GM19328 (cell line): ENCODE measurements at regions not wholly inside any gene's neighbourhood (a gene's known extent, or its start where the extent isn't known, plus 50 kb on each side); places are given as distances from the start of the nearest gene placed in this dataset.
A peak's percentile ranks its signal among the peaks of the same experiment; 100 is the strongest.
"Not testable (repeated sequence)": the region's sequence is repeated elsewhere in the genome, so short reads cannot be mapped to it uniquely, and the experiment has no call there.

ENCODE experiments used
- ATAC-seq: cut with Tn5 transposase; IDR thresholded peaks from one replicate; pipeline ENCODE4 v1.9.1; 2021; ENCODE audit warnings: mild to moderate bottlenecking, moderate library complexity; ENCODE audit not compliant: unreplicated experiment

DNA sequence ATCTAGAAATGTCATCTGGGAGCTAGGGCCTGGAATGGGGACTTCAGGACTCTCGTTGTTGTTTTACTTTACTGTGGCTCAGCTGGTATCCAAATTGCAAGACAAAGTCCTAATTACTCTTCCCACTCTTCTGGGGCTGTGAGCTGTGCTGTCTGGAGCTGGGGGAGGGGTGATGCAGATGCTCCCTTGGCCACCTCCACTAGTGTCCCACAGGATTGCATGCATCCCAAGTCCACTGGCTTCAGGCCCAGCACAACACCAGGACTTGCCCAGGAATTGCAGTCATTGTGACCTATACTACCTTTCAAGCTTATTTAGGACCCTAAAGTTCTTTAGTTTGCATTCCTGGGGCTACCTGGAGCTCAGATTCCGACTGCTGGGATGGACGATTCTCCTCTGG lies 366.1 kb upstream of the FAM47C start:
- ATAC-seq: no peak

DNA sequence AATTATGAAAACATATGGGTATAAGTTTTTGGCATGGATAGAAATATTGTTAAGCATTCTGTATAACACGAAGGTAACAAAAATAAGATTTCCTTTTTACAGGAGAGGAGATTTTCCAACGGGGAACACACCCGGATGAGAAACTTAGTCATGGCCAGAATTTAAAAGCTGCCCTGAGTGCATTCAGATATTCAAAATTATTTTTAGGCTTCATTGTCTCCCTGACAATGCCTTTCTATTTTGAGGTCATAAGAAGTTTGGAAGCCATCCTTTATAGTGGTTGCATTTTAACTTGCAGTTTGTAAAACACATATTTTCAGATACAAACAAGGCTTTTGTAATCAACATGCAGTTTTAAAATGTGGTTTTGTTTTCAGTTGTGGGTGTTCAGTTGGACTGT lies 357.5 kb upstream of the FAM47C start:
- ATAC-seq: no peak

DNA sequence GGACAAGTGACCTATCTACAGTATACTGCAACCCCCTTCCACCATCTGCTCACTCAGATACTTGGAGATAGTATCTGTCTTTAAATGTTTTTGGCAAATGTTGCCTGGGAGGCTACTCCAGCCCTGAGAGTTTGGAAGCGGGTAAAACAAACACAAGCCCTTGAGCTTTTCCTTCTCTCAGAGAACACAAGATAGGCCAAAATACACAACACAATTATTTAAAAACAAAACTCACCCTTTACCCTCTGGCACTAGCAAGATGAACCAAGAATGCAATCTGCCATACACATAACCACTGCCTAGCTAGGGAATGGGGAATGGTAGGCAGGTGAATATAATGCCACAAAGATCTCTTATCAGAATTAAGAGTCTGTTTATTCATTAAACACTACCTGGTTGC lies 324.7 kb upstream of the FAM47C start:
- no peak for ATAC-seq

DNA sequence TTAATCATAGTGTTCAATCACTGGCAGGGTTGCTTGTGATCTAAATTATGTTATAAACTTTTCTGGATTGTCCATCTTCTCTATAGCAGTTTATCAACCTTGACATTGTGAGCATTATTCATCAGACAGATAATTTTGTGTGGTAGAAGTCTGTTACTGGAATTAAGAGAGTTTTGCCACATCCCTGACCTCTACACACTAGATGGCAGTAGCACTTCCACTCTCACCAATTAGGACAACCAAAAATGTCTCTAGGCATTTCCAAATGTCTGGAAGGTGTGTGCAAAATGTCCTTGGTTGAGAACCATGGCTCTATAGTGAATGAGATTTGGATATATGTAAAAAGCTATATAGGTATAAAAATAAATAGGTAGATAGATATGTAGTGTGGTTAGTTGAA lies 324.1 kb upstream of the FAM47C start:
- ATAC-seq: no peak

DNA sequence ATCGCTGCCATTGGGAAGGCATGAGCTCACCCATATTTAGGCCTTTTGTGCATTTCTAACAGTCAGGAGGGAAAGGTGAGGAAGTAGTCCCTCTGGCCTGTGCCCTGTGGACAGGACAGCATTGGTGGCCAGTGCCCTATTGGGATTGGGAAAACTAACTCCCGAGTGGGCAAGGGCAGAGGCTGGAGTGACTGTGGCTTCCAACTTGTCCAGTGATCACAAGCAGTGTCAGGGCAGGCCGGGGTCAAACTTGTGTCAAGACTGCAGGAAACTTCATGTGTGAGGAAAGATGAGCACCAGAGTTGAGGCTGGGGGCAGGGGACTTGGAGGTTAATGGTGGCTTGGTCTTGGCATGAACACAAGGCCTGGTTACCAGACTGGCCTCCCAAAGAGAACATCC lies 286.2 kb upstream of the FAM47C start:
- ATAC-seq: no peak

DNA sequence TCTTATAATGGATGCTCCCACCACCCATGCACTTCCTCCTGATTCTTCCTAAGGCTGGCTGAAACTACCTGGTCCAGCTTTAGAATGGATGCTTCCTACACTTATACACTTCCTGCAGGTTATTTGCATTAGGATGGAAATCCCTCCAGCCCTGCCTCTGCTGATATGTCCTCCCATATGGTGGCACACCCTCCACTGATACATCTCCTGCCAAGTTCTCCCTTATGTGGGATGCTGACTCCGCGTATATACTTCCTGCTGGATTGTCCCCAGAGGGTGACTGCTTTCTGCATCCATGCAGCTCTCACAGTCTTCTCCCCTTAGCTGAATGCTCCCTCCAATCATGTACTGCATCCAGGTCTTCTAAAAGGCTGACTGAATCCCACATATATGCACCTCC lies 254.6 kb upstream of the FAM47C start:
- no peak for ATAC-seq

DNA sequence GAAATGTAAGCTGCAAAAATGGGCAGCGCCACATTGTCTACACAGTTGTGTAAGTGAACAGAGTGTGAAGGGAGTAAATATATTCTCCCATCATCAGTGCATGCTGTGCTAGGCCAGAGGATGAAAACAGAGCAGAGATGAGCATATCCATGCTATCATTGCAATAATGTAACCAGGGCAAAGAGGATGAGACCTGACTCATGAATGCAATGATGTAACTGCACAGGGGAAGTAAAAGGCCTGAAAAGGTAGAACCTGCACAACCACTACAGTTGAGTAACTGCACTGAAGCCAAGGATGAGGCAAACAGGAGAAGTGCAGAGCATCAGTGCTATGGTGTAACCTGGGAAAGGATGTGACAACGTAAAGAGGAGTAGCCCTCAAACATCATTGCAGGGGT lies 220.4 kb upstream of the FAM47C start:
- no peak for ATAC-seq

DNA sequence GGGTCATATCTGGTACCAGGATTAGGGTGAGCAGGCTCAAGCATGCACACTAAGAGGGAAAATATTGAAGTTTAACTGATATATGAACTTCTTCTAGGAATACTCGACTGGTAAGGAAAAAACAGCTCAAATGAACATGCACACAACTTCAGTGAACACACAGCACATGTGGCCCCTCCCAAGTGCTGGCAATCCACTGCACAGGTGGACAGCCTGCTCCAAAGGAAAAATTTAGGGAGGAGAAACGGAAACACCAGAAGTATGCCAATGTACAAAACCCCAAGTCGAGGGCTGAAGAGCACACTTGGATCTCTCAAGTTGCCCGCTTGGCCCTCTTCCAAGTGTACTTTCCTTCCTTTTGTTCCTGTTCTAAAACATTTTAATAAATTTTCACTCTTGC lies 205.0 kb upstream of the FAM47C start:
- ATAC-seq: no peak

DNA sequence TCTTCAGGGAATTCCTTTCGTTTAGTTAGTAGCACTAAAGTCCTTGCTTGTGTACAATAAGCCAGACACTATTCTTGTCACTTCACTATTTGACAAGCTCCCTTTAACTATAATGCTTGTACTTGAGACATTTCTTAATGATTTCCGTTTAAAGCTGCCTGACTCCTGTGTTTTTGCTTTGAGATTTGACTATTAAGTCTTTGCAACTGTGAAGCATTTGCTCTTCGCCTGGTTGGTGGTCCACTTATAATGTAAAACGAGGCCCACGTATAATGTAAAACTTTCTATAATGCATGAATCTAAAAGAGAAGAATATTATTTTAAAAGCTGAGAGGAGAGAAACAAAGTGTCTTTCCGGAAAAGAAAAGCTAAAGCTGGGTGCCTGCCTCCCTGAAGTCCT lies 204.1 kb upstream of the FAM47C start:
- ATAC-seq: no peak

DNA sequence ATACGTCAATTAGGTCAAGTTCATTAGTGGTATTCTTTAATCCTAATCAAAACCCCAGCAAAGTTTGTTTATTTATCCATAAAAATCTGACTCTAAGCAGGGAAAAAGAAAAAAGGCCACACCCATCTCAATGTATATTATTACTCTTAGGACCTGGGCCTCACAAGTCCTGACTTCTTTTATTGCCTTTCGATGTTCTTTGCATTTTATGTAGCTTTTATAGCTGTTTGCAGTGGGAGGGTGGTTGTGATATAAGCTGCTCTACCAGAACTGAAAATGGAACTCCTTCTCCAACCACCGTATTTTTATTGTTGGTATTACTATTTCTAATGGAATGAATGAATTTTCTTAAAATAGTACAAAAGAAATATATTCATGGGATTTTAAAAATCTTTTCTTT lies 163.3 kb upstream of the FAM47C start:
- ATAC-seq: no peak

DNA sequence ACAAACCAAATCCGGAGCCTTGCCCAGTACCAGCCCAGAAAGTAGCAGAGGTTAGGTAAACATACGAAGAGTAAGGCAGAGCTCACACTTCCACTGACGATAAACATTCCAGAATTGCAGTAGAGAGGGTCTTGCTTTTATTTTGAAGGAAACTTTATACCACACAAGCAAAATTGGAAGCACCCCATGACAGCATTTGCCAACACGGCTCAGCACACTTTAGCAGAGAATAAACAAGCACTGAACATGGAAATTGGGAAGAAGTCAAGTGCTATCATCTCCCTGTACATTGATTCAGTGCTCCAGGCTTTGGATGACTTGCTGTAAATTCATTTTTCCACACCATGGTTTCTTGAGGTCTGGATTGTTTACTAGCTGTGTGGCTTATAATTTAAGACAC lies 160.7 kb upstream of the FAM47C start:
- no peak for ATAC-seq

DNA sequence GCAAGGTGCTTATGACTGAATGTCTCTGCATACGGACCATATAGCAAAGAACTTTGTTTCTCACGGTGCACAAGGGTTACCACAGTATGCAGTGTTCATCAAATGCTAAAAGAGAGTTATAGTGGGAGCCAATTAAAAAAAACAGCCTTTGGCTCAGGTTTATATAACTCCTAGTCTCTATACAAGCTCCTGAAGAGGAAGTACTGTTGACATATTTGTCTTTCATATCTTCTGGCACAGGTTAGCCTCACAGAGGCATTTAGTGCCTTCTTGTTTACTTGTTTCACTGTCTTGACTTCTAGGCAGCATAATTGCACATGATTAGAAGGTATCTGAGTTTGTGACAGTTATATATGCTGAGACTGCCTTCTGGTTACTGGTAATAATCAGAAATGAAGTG lies 158.8 kb upstream of the FAM47C start:
- ATAC-seq: no peak

DNA sequence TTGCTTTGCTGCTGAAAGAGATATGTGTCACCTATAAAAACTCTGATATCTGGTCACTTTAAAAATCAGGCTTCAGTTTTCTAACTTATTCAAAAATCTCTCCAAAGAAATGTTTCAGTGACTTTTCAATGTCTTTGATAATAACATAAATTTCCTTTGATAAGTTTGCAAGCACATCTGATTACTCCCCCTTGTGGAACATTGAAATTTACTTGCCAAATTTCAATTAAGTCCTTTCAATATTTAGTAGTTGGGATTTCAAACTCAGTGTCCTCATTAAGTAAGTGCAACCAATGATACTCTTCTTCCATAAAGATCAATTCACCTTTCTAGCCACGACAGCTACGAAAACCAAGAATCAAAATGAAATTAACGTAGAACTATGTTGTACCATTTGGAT lies 151.3 kb upstream of the FAM47C start:
- ATAC-seq: no peak

DNA sequence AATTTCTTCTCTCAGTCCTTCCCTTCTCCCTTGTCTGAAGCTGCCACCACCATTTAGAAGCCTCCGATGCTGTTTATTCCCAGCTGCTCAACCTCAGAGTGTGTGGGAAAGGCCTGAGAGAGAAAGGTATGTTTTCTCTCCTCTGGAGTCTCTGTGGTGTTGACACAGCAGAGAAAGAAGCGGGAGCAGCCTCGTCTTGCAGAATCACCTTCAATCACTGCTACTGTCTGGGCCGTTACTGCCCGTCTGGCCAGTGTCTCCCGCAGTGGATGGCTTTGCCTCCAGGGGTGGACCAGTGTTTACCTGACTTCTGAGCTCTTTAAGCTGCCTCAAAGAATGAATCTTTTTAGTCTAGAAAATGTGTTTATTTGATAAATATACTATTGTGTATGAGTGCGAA lies 148.9 kb upstream of the FAM47C start:
- ATAC-seq: no peak

DNA sequence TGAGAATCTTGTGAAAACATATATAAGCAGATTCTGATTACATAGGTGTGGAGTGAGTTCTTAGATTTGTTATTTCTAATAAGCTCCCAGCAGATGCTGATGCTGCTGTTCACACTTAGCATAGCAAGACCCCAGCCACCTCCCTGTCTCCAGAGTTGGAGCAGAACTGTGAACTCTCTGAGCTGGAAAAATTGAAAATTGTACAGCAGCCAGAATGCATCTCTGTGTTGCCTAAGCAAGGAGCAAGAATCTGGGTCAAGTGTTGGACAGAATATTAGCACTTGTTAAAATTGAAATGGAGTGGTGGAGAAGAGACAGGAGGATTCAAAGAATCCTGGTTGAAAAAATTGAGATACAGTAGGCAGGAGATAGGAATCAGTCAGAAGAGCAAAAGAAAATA lies 146.6 kb upstream of the FAM47C start:
- ATAC-seq: no peak

DNA sequence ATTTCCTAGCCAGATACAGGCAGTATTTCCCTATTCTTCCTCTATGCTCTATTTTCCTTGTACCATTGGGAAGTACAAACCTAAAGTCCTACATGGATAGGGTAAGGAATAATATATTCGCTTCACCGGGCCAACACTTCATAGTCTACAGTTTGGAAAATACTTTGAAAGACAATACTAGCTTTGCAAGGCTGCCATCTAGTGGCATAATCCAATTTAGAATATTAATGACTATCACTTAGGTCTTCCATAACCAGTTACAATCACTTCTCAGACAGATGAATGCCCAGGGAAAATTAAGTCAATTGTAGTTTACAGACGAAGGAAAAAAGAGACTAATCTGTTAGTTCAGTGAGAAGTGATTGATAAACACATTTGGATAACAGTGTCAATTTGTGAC lies 141.0 kb upstream of the FAM47C start:
- ATAC-seq: peak; percentile 58

DNA sequence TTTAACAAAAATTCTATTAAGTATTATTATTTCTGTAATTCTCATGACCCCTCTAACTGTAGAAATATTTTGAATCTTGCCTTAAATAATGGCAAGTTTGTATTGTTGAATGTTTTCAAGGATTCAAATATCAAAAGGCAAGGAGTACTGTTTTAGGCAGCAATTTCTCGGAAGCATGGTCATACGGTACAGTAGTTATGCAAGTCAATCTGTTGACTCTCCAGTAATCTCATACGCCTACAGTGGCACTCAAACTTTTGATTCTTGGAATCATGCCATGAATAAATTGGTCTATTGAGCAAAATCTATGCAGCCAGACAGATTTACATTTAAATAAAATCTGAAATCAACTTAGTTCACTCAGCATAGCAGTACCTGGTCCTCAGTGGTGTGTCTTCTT lies 139.6 kb upstream of the FAM47C start:
- ATAC-seq: no peak

DNA sequence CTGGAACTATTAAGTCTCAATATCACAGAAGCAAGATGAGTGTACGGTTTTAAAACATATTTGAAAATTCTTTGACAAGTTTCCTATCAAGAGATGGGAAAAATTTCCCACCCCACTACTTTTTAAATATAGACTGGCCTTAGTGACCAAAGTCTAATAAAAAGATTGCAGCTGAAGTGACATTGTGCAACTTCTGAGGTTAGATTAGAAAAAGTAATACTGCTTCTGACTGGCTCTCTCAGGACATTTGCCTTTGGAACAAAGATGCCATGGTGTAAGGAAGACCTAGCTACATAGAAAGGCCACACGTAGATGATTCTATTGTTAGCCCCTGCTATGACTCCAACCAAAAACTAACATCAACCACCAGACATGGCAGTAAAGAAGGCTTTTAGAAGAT lies 138.7 kb upstream of the FAM47C start:
- ATAC-seq: no peak

DNA sequence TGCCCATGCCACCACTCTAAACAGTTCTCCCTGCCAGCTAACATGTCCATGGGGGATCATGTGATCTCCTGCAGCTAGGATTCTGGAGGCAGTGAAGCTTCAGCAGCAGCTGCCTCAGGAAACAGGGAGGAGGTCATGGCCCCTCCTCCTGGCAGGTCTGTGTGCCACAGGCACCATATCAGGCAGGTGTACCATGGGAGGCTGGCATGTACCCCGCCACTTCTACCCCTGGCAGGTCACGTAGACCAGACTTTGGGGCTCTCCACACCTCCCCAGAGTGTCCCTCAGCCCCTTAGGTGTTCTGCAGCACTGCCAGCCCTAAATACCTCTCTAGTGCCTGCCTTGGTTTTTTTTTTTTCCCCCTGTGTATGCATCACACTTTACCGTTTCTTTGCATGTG lies 110.5 kb upstream of the FAM47C start:
- no peak for ATAC-seq

DNA sequence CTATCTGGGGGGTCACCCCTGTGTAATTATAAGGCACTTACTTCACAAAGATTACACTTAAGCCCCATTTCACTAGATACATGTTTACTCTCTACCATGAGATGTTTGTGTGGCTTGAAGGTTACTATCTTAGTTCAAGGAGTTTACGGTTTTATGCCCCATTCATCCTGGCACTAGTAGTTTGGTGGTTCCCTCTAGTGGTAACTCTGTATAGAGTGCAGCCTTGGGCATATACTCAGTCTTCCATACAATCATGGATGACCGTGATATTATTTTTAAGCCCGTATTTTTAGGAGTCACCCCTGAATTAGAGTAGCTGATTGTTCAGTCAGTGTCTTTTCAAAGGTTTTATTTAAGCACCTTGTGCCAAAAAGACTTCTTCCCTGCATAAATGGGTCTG lies 109.9 kb upstream of the FAM47C start:
- peak; percentile 88 for ATAC-seq

DNA sequence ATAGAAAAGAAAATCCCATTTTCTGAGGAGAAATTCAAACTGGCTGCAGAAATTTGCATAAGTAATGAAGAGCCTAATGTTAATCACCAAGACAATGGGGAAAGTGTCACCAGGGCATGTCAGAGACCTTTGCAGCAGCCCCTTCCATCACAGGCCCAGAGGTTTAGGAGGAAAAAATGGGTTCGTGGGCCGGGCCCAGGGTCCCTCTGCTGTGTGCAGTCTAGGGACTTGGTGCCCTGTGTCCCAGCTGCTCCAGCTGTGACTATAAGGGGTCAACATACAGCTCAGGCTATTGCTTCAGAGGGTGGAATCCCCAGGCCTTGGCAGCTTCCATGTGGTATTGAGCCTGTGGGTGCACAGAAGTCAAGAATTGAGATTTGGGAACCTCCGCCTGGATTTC lies 103.6 kb upstream of the FAM47C start:
- ATAC-seq: not testable (repeated sequence)

DNA sequence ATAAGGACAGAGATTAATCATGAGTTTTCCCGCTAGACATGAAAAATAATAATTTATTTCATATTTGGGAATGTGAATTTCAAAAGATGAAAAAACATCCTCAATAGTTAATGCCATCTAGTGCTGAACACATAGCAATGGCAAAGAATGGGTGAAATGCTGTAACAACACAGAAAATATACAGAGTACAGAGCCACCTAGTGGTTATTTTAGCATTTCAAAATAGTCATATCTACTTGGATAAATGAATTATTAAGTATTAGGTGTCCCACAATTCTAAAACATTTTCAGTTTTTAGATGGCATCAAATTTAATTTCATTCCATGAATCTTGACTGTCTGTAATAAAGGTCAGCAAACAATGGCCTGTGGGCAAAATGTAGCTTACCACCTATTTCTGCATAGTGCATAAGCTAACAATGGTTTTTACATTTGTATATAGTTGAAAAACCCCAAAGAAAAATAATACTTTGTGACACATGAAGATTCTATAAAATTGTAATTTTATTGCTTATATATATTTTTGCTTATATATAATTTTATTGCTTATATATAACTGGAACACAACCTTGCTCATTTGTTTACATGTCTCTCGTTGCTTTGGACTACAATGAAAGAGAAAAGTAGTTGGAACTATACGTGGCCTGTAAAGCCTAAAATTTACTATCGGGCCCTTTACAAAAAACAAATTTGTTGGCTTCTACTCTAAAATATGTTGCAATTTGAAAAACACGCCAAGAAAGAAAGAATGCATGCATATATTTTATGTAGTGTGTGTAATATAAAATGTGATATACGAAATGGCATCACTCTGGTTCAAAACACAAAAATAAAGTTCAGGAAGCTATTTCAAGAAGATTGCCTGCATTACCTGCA lies 99.1 kb upstream of the FAM47C start:
- peak; percentile 91 for ATAC-seq

DNA sequence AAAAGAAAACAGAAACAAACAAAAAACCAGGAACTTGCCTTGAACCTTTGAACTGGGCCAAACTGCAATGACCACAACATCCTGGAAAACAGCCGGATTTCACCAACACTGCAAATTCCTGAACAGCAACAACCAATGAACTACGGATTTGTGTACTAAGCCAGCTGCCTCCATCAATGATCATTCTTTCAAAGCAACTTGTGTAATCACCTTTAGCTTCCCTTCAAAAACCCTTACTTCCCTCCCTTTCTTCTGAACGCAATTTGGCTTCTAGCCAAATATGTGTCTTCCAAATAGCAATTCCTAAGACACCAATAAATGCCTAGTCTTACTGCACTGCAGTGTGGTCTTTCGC lies 98.5 kb upstream of the FAM47C start:
- no peak for ATAC-seq
